ENCODE measurements at regions not wholly inside any gene's neighbourhood (a gene's known extent, or its start where the extent isn't known, plus 50 kb on each side); places are given as distances from the start of the nearest gene placed in this dataset.

DNA sequence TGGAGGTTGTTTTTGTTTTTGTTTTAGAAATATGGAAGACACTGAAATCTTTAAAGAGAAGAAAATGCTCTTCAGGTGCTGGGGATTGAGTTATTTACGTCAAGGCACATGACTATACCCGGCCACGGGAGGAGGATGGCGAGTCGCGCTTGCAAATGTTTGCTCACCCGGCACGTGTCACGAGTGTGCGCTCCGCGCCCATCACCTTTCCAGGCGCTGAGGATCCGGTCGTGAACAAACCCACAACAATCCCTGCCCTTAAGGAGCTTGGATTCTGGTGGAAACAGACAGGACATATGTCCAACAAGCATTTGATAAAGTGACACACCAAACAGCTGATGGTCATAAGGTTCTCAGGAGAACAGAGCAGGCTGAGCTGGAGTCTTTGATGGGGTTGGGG lies 715.5 kb downstream of the BRD1 start:
- no peak for DNase-seq

DNA sequence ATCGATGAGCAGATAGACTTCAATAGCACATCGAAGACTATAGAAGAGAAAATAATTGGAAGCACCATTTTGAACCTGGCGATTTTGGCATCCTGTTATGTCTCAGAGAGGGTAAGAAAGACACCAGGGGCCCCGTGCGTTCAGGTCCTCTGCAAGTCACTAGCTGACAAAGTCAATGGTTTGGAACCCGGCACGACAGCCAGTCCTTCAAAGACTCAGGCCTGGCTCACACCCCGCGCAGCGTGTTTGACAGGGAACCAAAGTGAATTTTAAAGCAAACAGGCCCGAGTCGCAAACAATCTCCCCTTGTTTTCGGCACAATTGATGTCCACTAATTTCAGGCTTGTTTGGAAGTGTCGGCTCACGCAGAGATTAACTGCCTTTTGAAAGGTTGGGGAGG lies 716.6 kb downstream of the BRD1 start:
- no peak for DNase-seq

DNA sequence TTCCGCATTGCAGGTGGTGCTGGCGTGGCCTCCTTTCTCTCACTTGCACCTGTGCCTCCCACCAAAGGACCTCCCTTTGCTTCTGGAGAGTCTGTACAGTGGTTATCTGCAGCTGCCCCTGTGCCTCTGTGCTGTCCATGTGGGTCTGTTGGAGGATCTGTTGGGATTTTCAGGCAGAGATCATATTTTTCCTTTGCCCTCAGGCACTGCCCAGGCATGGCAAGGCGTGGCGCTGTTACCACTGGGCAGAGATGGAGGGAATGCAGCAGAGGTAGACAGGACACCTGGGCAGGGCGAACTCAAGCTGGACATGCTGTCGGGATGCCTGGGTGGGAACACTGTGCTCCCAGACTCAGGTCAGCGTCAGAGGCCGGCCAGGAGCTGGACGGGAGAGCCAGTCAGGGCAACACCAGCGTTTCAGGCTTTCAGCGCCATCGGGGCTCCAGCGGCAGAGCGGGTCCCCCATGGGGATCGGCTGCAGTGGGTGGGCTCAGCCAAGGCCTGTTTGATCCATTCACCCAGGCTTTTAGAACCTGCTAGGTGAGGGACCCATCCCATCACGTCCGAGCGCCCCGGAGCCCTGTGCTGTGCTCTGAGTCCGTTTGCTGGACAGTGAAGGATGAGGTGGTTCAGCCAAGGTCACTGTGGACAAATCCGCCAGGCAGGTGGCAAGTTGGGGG lies 718.9 kb downstream of the BRD1 start:
- no peak for DNase-seq

DNA sequence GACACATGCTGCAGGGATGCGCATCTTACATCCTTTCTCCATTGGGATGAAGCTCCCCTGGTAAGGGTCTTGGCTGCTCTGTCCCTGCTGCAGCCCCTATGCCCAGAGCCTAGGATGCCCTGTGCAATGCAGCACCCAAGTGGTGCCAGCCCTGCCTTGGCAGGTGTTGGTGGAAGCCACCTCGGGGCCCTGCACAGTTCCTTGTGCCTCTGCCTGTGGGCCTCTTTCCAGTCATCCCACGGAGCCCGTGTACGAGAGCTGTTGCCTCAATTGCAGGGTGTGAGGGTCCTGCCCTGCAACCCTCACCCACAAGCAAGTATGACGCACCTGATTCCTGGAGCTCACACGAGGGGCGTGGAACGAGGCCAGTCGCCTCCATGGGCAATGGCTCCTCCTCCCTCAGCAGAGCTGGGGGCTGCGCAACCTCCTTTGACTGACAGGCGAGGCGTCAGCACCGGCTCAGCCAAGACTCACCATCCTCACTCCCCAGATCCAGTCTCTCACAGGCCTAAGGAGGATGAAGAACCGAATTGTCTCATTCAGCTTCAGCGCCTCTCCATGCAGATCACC lies 719.6 kb downstream of the BRD1 start:
- no peak for DNase-seq

DNA sequence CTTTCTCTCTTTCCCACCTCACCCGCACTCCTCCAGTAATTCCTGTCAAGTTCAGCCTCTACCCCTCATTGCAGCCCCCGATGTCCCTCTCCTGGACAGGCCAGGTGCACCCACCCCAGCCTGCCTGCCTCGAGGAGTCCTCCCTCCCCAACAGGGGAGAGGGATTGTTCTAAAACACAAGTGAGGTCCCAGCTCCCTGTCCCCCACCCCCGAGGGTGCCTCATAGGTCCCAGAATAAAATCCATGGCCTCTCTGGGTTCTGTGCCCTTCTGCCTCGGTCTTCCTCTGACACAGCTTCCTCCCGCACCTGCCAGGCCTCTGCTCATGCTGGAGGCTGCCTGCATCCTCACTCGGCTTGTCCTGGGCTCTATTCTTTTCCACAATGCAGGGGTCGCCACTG lies 720.1 kb downstream of the BRD1 start:
- no peak for DNase-seq

GRCh38 chr22:49106842-49107152 lies 720.9 kb downstream of the BRD1 start:
- no peak for DNase-seq

DNA sequence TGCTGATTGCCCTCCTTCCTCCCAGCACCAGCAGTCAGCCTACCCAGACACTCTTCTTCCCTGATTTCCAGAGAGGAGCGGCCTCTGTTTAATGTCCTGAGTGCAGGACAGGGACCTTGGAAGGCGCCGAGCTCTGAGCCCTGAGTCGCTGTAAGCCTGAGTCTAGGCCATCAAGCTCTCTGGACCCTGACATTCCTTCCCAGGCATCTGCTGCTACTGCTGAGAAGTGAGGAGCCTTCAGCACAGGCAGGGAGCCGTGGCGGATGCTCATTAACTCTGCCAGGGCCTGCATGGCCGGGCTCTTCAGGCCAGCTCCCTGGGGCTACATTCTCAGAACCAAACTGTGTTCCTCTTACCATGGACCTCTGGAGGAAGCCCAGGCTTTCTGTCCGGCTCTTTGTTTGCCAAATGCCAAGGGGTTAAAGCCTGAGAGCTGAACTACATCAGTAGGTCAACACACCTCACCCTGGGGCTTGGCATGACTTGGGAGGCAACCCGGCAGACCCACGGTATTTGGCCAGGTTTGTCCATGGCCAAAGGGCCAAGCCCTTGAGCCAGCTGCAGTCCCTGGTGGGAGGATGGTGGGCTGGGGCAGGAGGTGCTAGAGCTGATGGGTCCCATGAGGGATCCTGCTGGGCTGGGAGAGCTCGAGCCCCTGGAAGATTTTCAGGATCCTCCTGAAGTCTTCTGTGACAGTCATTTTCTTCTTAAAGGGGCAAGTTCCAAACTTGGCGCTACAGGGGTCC lies 721.4 kb downstream of the BRD1 start:
- no peak for DNase-seq

DNA sequence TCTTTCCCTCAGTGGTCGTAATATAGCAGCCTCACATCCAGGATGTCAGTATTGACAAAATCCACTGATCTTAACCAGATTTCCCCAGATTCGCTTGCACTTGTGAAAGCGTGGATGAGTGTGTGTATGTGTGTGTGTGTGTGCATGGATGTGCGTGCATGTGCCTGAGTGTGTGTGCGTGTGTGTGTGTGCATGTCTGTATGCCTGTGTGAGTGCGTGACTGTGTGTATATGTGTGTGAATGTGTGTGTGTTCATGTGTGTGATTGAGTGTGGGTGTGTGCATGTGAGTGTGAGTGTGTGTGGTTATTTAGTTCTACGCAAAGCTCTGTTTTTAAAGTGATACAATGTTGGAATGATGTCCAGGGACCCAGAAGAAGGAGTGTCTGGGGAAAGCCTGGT lies 723.2 kb downstream of the BRD1 start:
- no peak for DNase-seq

- no peak for DNase-seq
These were observed 724.2 kb downstream of the BRD1 start for GRCh38 chr22:49103314-49104059.

- DNase-seq = no peak
These were observed 725.3 kb downstream of the BRD1 start for GRCh38 chr22:49102367-49102766.

DNA sequence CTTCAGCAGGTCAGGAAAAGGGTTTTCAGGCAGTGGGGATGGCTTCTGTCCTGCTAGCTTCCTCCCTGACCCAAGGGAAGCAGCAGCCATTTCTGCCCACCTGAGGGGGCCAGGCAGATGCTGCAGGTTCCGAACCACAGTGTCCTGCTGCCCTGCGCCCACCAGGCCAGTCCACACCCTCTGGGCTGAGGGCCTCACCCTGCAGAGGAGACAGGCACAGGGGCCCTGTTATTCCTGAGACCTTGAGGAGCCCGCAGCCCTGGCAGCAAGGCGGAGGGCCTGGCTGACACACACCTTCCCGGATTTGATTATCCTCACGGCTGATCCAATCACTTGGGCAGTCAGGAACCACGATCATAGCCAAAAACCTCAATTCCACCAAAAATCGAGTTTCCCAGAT lies 725.8 kb downstream of the BRD1 start:
- DNase-seq = no peak

GRCh38 chr22:49101225-49101624 lies 726.4 kb downstream of the BRD1 start:
- no peak for DNase-seq

DNA sequence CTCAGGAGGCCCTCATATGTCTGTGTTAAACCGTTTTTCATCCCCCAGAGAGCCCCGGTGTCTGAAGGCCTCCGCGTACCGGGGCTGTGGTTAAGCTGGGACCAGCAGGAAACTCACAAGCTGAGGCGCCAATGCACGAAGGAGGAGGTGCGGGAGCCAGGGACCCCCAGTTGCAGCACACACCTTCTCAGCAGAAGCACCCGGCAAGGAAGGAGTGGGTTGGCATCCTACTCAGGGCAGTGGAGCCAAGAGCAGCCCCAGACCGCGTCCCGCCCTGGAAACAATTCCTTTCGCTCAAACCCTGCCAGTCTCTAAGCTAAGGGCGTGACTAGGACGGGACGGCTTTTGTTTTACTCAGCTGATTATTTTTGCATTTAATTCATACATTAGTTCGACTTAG lies 726.9 kb downstream of the BRD1 start:
- no peak for DNase-seq

DNA sequence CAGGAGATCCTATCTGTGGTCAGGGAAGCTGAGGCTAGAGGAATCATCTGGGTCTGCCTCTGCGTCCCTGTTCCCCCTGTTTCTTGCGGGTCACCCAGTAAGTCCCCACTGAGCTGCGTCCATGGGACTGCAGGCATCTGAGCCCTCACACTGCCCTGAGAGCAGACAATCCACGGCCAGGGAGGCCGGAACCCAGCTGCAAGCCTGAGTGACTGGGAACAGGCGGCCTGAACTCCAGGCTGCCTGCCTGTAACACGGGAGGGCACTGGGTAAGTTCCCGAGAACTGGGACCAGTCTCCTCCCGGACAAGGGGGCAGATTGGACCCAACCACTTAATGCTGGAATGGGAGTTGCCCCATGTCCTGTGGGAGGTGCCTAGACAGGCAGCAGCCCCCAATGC lies 727.4 kb downstream of the BRD1 start:
- DNase-seq = no peak

GRCh38 chr22:49099496-49100124 lies 728.1 kb downstream of the BRD1 start:
- no peak for DNase-seq

GRCh38 chr22:49099089-49099488 lies 728.6 kb downstream of the BRD1 start:
- DNase-seq = no peak

DNA sequence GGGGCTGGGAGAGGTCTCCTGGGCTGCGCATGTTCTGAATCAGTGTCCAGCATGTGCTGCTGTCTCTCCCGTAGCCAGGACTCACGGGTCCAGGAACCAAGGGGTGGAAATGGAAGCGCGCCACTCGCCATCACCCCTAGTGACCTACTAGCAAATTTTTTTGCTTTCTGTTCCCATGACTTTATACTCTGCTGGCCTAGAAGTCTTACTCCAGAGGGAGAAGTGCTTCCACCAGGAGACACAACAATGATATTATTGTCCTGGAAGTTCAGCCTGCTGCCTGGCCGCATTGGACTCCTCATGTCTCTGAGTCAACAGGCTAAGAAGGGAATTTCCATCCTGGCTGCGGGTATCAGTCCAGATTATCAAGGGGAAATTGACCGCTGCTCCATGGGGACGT lies 729.7 kb downstream of the BRD1 start:
- DNase-seq = no peak

- DNase-seq = no peak
These were observed 730.3 kb downstream of the BRD1 start for GRCh38 chr22:49097171-49097925.

- DNase-seq = no peak
These were observed 731.2 kb downstream of the BRD1 start for GRCh38 chr22:49096476-49096875.

GRCh38 chr22:49095366-49095765 lies 732.3 kb downstream of the BRD1 start:
- no peak for DNase-seq

DNA sequence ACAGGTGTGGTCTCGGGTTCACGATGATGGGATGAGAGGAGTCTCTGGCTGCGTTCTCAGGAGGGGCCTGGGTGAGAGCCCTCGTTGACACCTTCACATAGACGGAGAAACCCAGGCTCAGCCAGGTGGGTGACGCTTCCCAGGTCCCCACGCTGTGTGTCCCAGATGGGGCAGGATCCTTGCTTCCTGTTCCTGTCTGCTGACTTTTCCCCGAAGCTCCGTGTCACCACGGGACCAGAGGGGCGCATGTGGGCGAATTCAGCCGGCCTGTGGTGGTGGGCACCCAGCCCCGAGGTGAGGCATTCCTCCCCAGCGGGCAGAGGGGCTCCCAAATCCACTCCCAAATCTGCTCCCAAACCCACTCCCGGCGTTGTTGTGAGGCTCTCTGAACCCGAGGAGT lies 732.8 kb downstream of the BRD1 start:
- DNase-seq = no peak

DNA sequence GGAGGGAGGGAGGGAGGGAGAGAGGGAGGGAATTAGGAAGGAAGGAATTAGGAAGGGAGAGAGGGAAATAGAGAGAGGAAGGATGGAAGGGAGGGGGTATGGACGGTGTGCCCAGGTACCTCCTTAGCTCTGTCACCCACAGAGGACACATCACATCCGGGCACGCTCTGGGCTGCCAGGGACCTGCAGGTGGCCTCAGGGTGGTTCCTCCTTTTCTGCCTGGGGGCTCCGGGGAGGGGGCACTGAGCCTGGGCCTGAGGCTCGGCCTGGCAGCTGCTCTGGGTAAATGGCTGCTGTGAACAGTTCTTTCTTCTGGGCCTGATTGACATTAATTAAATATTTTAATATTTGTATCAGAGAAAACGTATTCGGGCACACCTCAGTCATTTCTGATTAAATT lies 733.5 kb downstream of the BRD1 start:
- DNase-seq = no peak

Data from NCI-H2107 (cell line).